ENCODE measurements at regions not wholly inside any gene's neighbourhood (a gene's known extent, or its start where the extent isn't known, plus 50 kb on each side); places are given as distances from the start of the nearest gene placed in this dataset.
"Not testable (repeated sequence)": the region's sequence is repeated elsewhere in the genome, so short reads cannot be mapped to it uniquely, and the experiment has no call there.

GRCh38 chr14:27640688-27641087 is 1042.9 kb upstream of the NOVA1 start:
- DNase-seq, result not testable (repeated sequence)

- DNase-seq, result no peak
Observed at GRCh38 chr14:27642251-27642866, 1044.5 kb upstream of the NOVA1 start.

GRCh38 chr14:27660683-27661082 is 1062.8 kb upstream of the NOVA1 start:
- no peak for DNase-seq

GRCh38 chr14:27668531-27668930 is 1070.7 kb upstream of the NOVA1 start:
- DNase-seq, result no peak

GRCh38 chr14:27672047-27672446 is 1074.2 kb upstream of the NOVA1 start:
- DNase-seq, result no peak

- not testable (repeated sequence) for DNase-seq
Observed at GRCh38 chr14:27672811-27673737, 1075.2 kb upstream of the NOVA1 start.

- DNase-seq, result no peak
Observed at GRCh38 chr14:27686137-27686536, 1080.5 kb upstream of the FOXG1 start.

GRCh38 chr14:27688841-27689444 is 1077.6 kb upstream of the FOXG1 start:
- DNase-seq, result no peak

GRCh38 chr14:27712364-27712763 is 1054.2 kb upstream of the FOXG1 start:
- DNase-seq, result no peak

GRCh38 chr14:27715561-27715960 is 1051.0 kb upstream of the FOXG1 start:
- no peak for DNase-seq

- no peak for DNase-seq
Observed at GRCh38 chr14:27721760-27722159, 1044.8 kb upstream of the FOXG1 start.

- DNase-seq, result no peak
Observed at GRCh38 chr14:27725482-27725881, 1041.1 kb upstream of the FOXG1 start.

- no peak for DNase-seq
Observed at GRCh38 chr14:27727251-27727770, 1039.3 kb upstream of the FOXG1 start.

GRCh38 chr14:27730204-27730603 is 1036.4 kb upstream of the FOXG1 start:
- DNase-seq, result no peak

- no peak for DNase-seq
Observed at GRCh38 chr14:27739657-27740156, 1026.9 kb upstream of the FOXG1 start.

- DNase-seq, result no peak
Observed at GRCh38 chr14:27750114-27750513, 1016.5 kb upstream of the FOXG1 start.

- DNase-seq, result not testable (repeated sequence)
Observed at GRCh38 chr14:27757642-27758041, 1008.9 kb upstream of the FOXG1 start.

- not testable (repeated sequence) for DNase-seq
Observed at GRCh38 chr14:27760367-27760766, 1006.2 kb upstream of the FOXG1 start.

- DNase-seq, result not testable (repeated sequence)
Observed at GRCh38 chr14:27799066-27800028, 967.2 kb upstream of the FOXG1 start.

- DNase-seq, result not testable (repeated sequence)
Observed at GRCh38 chr14:27817746-27818430, 948.7 kb upstream of the FOXG1 start.

- not testable (repeated sequence) for DNase-seq
Observed at GRCh38 chr14:27826149-27826548, 940.4 kb upstream of the FOXG1 start.

All from NCI-H1930 (cell line).